HepG2 (cell line): ENCODE measurements at regions not wholly inside any gene's neighbourhood (a gene's known extent, or its start where the extent isn't known, plus 50 kb on each side); places are given as distances from the start of the nearest gene placed in this dataset.

ENCODE experiments used
- CREB1 ChIP-seq, 2 experiments: fragments of 450-650 bp in 1 of 2; IDR thresholded peaks; 2 replicates each; pipeline ENCODE4 v1.6.1; 2016 to 2017; ENCODE audit warnings: control low read depth in 1 of 2, mild to moderate bottlenecking in 1 of 2, missing compliant biosample characterization in 1 of 2, missing genetic modification characterization in 1 of 2
- CTCF ChIP-seq: sonication (generic); formaldehyde crosslinking; IDR thresholded peaks from 2 replicates; pipeline ENCODE4 v1.5.0; 2020; ENCODE audit warnings: mild to moderate bottlenecking, missing genetic modification reagents, moderate library complexity
- EZH2 ChIP-seq: conservative IDR thresholded peaks from 2 replicates; pipeline ENCODE4 v1.6.1; 2012; ENCODE audit warnings: mild to moderate bottlenecking, low read depth, low read length, moderate library complexity
- HNRNPLL ChIP-seq: fragments of 200-400 bp; formaldehyde crosslinking; IDR thresholded peaks from 2 replicates; pipeline ENCODE4 v1.6.1; 2017; ENCODE audit warnings: mild to moderate bottlenecking, low read depth, low read length; ENCODE audit not compliant: poor library complexity, severe bottlenecking
- PCBP1 ChIP-seq: fragments of 200-400 bp; formaldehyde crosslinking; IDR thresholded peaks from 2 replicates; pipeline ENCODE4 v1.6.1; 2017; ENCODE audit warnings: mild to moderate bottlenecking, low read depth, low read length, borderline replicate concordance
- RAD21 ChIP-seq: fragments of 450-650 bp; formaldehyde crosslinking; IDR thresholded peaks from 2 replicates; pipeline ENCODE4 v1.5.0; 2020; ENCODE audit warnings: mild to moderate bottlenecking
- REST ChIP-seq, 2 experiments: IDR thresholded peaks; 2 replicates each; pipeline ENCODE4 v1.6.1; 2011 to 2012; ENCODE audit warnings: low read length in 2 of 2, borderline replicate concordance in 1 of 2, low read depth in 1 of 2, mild to moderate bottlenecking in 1 of 2, moderate library complexity in 1 of 2
- RFX5 ChIP-seq: IDR thresholded peaks from 2 replicates; pipeline ENCODE4 v1.6.1; 2011; ENCODE audit warnings: low read depth, low read length, improper control_type of control experiment
- SOX13 ChIP-seq, 3 experiments: fragments of 450-650 bp in 1 of 3; sonication (generic) in 1 of 3; formaldehyde crosslinking in 1 of 3; IDR thresholded peaks in 2 of 3; conservative IDR thresholded peaks in 1 of 3; 2 replicates each; pipeline versions ENCODE4 v1.5.0 to v1.6.1; 2016 to 2020; ENCODE audit warnings: antibody characterized with exemption in 1 of 3, mild to moderate bottlenecking in 1 of 3, missing compliant biosample characterization in 1 of 3, missing genetic modification reagents in 1 of 3, moderate library complexity in 1 of 3
- SP2 ChIP-seq: sonication (generic); formaldehyde crosslinking; IDR thresholded peaks from 2 replicates; pipeline ENCODE4 v1.5.1; 2020; ENCODE audit warnings: mild to moderate bottlenecking, missing genetic modification reagents
- XRCC5 ChIP-seq: fragments of 200-400 bp; formaldehyde crosslinking; optimal IDR thresholded peaks from 2 replicates; pipeline ENCODE3; 2017; ENCODE audit warnings: mild to moderate bottlenecking, low read length
- ZNF446 ChIP-seq: sonication (generic); formaldehyde crosslinking; IDR thresholded peaks from 2 replicates; pipeline ENCODE4 v1.5.0; 2020; ENCODE audit warnings: mild to moderate bottlenecking, missing genetic modification reagents

GRCh38 chrX:128929271-128930057 lies 593.8 kb downstream of the SMARCA1 start:
- TF ChIP-seq SP2 (CRISPR knock-in tag) = no peak
- TF ChIP-seq EZH2 = no peak
- TF ChIP-seq CTCF (CRISPR knock-in tag) = no peak
- no peak for TF ChIP-seq REST (IDR thresholded peaks at IDR 0.05; ENCODE audit: borderline replicate concordance in 1 of 2, low read depth in 1 of 2, low read length in 2 of 2)
- TF ChIP-seq RFX5 = no peak
- TF ChIP-seq RAD21 (CRISPR knock-in tag) = no peak
- no peak for TF ChIP-seq HNRNPLL
- no peak for TF ChIP-seq XRCC5
- TF ChIP-seq PCBP1 = no peak
- no peak for TF ChIP-seq ZNF446 (CRISPR knock-in tag)
- TF ChIP-seq SOX13 (IDR thresholded peaks at IDR 0.05) = no peak
- peak in 1 of 2 experiments; percentile 64; a peak in 2 of 4 replicates for TF ChIP-seq SOX13 (CRISPR knock-in tag; conservative IDR thresholded peaks at IDR 0.05 in 1 of 2, IDR thresholded peaks at IDR 0.05 in 1 of 2)
- no peak for TF ChIP-seq CREB1 (IDR thresholded peaks at IDR 0.05)
- TF ChIP-seq CREB1 (CRISPR knock-in tag; IDR thresholded peaks at IDR 0.05) = no peak
